IMR-90 (cell line): ENCODE measurements at regions not wholly inside any gene's neighbourhood (a gene's known extent, or its start where the extent isn't known, plus 50 kb on each side); places are given as distances from the start of the nearest gene placed in this dataset.

Experiments used
- ATAC-seq: fragments of 200-7000 bp; cut with Tn5 transposase; 2 replicates; pipeline ENCODE4 v1.9.1; 2020; ENCODE audit warnings: low read depth, mild to moderate bottlenecking, moderate library complexity
- BruUV-seq: library from RNA; stranded (reverse); fragments of 400-500 nt; replicated peaks from 2 replicates; lab custom pipeline; 2021; lab: Mats Ljungman, UMichigan
- CTCF ChIA-PET: fragments of 300-600 bp; formaldehyde crosslinking; extraction: SDS; loops from one replicate; lab custom pipeline; 2021; ENCODE audit warnings: antibody characterized with exemption; lab: Yijun Ruan, JAX
- POLR2A ChIA-PET: fragments of 300-600 bp; sonication (Branson Sonifier 250); formaldehyde crosslinking; loops from one replicate; lab custom pipeline; 2022; ENCODE audit warnings: antibody characterized with exemption; ENCODE audit not compliant: unreplicated experiment; lab: Charles Lee
- DNase-seq: peaks from one replicate; pipeline ENCODE4 v3.0.0; 2013
- H2AFZ ChIP-seq: replicated peaks from 2 replicates; pipeline ENCODE3; 2013; ENCODE audit warnings: low read length, mild to moderate bottlenecking; ENCODE audit not compliant: poor library complexity
- H2AK5ac ChIP-seq: 2 replicates; pipeline ENCODE4 v1.6.1; 2013; ENCODE audit warnings: low read depth, low read length, inconsistent platforms
- H2AK9ac ChIP-seq: replicated peaks from 2 replicates; pipeline ENCODE3; 2013; ENCODE audit warnings: mild to moderate bottlenecking, low read depth, low read length, moderate library complexity; ENCODE audit not compliant: poor library complexity
- H2BK120ac ChIP-seq: 2 replicates; pipeline ENCODE4 v1.6.1; 2013; ENCODE audit warnings: low read depth, low read length, inconsistent platforms
- H2BK15ac ChIP-seq: 3 replicates; pipeline ENCODE4 v1.6.1; 2013; ENCODE audit warnings: low read depth, low read length, inconsistent platforms
- H2BK20ac ChIP-seq: 2 replicates; pipeline ENCODE4 v1.6.1; 2013; ENCODE audit warnings: low read depth, mild to moderate bottlenecking, inconsistent platforms, low read length, moderate library complexity
- H2BK5ac ChIP-seq: 2 replicates; pipeline ENCODE4 v1.6.1; 2013; ENCODE audit warnings: mild to moderate bottlenecking, low read depth, low read length, inconsistent platforms; ENCODE audit not compliant: poor library complexity, severe bottlenecking
- H3K14ac ChIP-seq: replicated peaks from 2 replicates; pipeline ENCODE4 v1.6.1; 2013; ENCODE audit warnings: low read depth, low read length, inconsistent platforms
- H3K18ac ChIP-seq: 2 replicates; pipeline ENCODE4 v1.6.1; 2013; ENCODE audit warnings: low read depth, low read length, control low read depth
- H3K23ac ChIP-seq: 2 replicates; pipeline ENCODE4 v1.6.1; 2013; ENCODE audit warnings: low read depth, low read length, inconsistent platforms
- H3K27ac ChIP-seq: 2 replicates; pipeline ENCODE4 v1.5.1; 2013; ENCODE audit warnings: mild to moderate bottlenecking, control low read depth, low read length; ENCODE audit not compliant: insufficient read depth
- H3K27me3 ChIP-seq: 2 replicates; pipeline ENCODE4 v1.6.1; 2013; ENCODE audit warnings: low read length; ENCODE audit not compliant: control insufficient read depth, insufficient read depth
- H3K36me3 ChIP-seq: 2 replicates; pipeline ENCODE4 v1.6.1; 2013; ENCODE audit warnings: low read length, mixed read lengths; ENCODE audit not compliant: control insufficient read depth, insufficient read depth
- H3K4ac ChIP-seq: 2 replicates; pipeline ENCODE4 v1.6.1; 2013; ENCODE audit warnings: low read depth, low read length, inconsistent platforms
- H3K4me1 ChIP-seq: 2 replicates; pipeline ENCODE4 v1.6.1; 2013; ENCODE audit warnings: low read length, mixed read lengths; ENCODE audit not compliant: control insufficient read depth, insufficient read depth
- H3K4me2 ChIP-seq: 2 replicates; pipeline ENCODE4 v1.6.1; 2013; ENCODE audit warnings: low read depth, mild to moderate bottlenecking, control low read depth, low read length, moderate library complexity
- H3K4me3 ChIP-seq: 2 replicates; pipeline ENCODE4 v1.5.1; 2013; ENCODE audit warnings: low read depth, mild to moderate bottlenecking, control low read depth, low read length, moderate library complexity; ENCODE audit not compliant: insufficient read depth
- H3K56ac ChIP-seq: 2 replicates; pipeline ENCODE4 v1.6.1; 2013; ENCODE audit warnings: low read length, inconsistent platforms; ENCODE audit not compliant: insufficient read depth; ENCODE audit errors: extremely low read depth
- H3K79me1 ChIP-seq, 2 experiments: 2 replicates each; pipeline ENCODE4 v1.6.1; 2013; ENCODE audit warnings: low read length in 2 of 2, inconsistent platforms in 1 of 2, low read depth in 1 of 2
- H3K9ac ChIP-seq: 2 replicates; pipeline ENCODE4 v1.6.1; 2013; ENCODE audit warnings: low read depth, low read length, control low read depth
- H3K9me1 ChIP-seq: 2 replicates; pipeline ENCODE4 v1.6.1; 2013; ENCODE audit warnings: low read length, inconsistent platforms; ENCODE audit not compliant: insufficient read depth
- H3K9me3 ChIP-seq: 2 replicates; pipeline ENCODE4 v1.6.1; 2013; ENCODE audit warnings: low read length; ENCODE audit not compliant: control insufficient read depth, insufficient read depth
- H4K20me1 ChIP-seq: 2 replicates; pipeline ENCODE4 v1.6.1; 2013; ENCODE audit warnings: low read length, inconsistent platforms; ENCODE audit not compliant: insufficient read depth
- H4K5ac ChIP-seq: 2 replicates; pipeline ENCODE4 v1.6.1; 2013; ENCODE audit warnings: mild to moderate bottlenecking, low read depth, low read length, control low read depth
- H4K8ac ChIP-seq, 2 experiments: 2 replicates each; pipeline ENCODE4 v1.6.1; 2013; ENCODE audit warnings: low read depth in 2 of 2, low read length in 2 of 2, control low read depth in 1 of 2, inconsistent platforms in 1 of 2
- H4K91ac ChIP-seq: 2 replicates; pipeline ENCODE4 v1.6.1; 2013; ENCODE audit warnings: low read depth, low read length, inconsistent platforms; ENCODE audit not compliant: insufficient read depth
- CHD1 ChIP-seq: IDR thresholded peaks from 2 replicates; pipeline ENCODE4 v1.6.1; 2012; ENCODE audit warnings: low read depth, low read length, improper control_type of control experiment
- CTCF ChIP-seq: conservative IDR thresholded peaks from 2 replicates; pipeline ENCODE4 v1.5.1; 2012; ENCODE audit warnings: mild to moderate bottlenecking, low read depth, low read length, improper control_type of control experiment
- ELK1 ChIP-seq: fragments of 150-350 bp; IDR thresholded peaks from 2 replicates; pipeline ENCODE4 v1.6.1; 2016; ENCODE audit warnings: low read depth, mild to moderate bottlenecking, low read length, moderate library complexity, borderline replicate concordance
- FOS ChIP-seq: fragments of 150-350 bp; IDR thresholded peaks from 2 replicates; pipeline ENCODE4 v1.6.1; 2016; ENCODE audit warnings: low read depth, low read length
- MAFK ChIP-seq: IDR thresholded peaks from 2 replicates; pipeline ENCODE4 v1.6.1; 2012; ENCODE audit warnings: low read depth, low read length, improper control_type of control experiment
- MAZ ChIP-seq: IDR thresholded peaks from 2 replicates; pipeline ENCODE4 v1.6.1; 2012; ENCODE audit warnings: low read depth, mild to moderate bottlenecking, low read length, improper control_type of control experiment, moderate library complexity, borderline replicate concordance
- POLR2A ChIP-seq: IDR thresholded peaks from 2 replicates; pipeline ENCODE4 v1.6.1; 2012; ENCODE audit warnings: mild to moderate bottlenecking, low read depth, low read length
- RAD21 ChIP-seq: IDR thresholded peaks from 2 replicates; pipeline ENCODE4 v1.6.1; 2012; ENCODE audit warnings: low read length, improper control_type of control experiment
- RCOR1 ChIP-seq: IDR thresholded peaks from 2 replicates; pipeline ENCODE4 v1.6.1; 2012; ENCODE audit warnings: mild to moderate bottlenecking, low read length, improper control_type of control experiment; ENCODE audit not compliant: insufficient replicate concordance
- RFX5 ChIP-seq: IDR thresholded peaks from 2 replicates; pipeline ENCODE4 v1.8.0; 2012; ENCODE audit warnings: low read depth, mild to moderate bottlenecking, low read length, moderate library complexity
- SMC3 ChIP-seq: fragments of 150-350 bp; IDR thresholded peaks from 2 replicates; pipeline ENCODE4 v1.6.1; 2016; ENCODE audit warnings: low read depth, mild to moderate bottlenecking, antibody characterized with exemption, low read length, moderate library complexity
- USF2 ChIP-seq: fragments of 150-350 bp; IDR thresholded peaks from 2 replicates; pipeline ENCODE4 v1.6.1; 2017; ENCODE audit warnings: mild to moderate bottlenecking, antibody characterized with exemption, low read length, low read depth
- WGBS, 2 experiments: methylation state at CpG; one replicate each; pipeline versions ENCODE4 v1.1.5 to v1.1.7; 2013; ENCODE audit warnings: missing lambda C conversion rate in 2 of 2; ENCODE audit not compliant: insufficient read length in 1 of 2; ENCODE audit errors: extremely low coverage in 2 of 2; 5-methylcytosine and 5-hydroxymethylcytosine counted together
- dilution Hi-C: fragments of 300-500 bp; cut with HindIII; formaldehyde crosslinking; loops from one replicate; pipeline ENCODE4 v1.14.3; 2018; ENCODE audit warnings: low sequenced_read_pairs; ENCODE audit not compliant: unreplicated experiment
- in situ Hi-C: fragments of 300-500 bp; cut with MboI; formaldehyde crosslinking; loops from 3 replicates; pipeline ENCODE4 v1.14.3; 2019; ENCODE audit warnings: low sequenced_read_pairs, inconsistent platforms, mixed read lengths
- intact Hi-C: fragments of 100-400 bp; cut with micrococcal nuclease; formaldehyde crosslinking; loops from 2 replicates; pipeline ENCODE4 v1.10.0; 2022

- WGBS, 2 experiments = no CpG with 5 or more reads among the region's 3 CpGs
- Histone ChIP-seq H2BK20ac (no peak overlapping the region), H3K14ac (no peak overlapping the region), H4K8ac (no peak overlapping the region), H2AFZ (no peak overlapping the region), H4K20me1 (no peaks in the 10 kb centered on the region), H3K4me1 (no peaks in the 10 kb centered on the region; the same call in 1 of the 2 replicates), H3K36me3 (no peaks in the 10 kb centered on the region), H3K4me3 (no peak overlapping the region), H4K5ac (no peak overlapping the region; the same call in 1 of the 2 replicates), H3K18ac (peak overlapping the region; percentile 59; the same call in 1 of the 2 replicates), H2BK15ac (no peak overlapping the region), H3K4ac (no peak overlapping the region), H3K79me1 (no peaks in the 10 kb centered on the region), H2BK120ac (no peak overlapping the region), H3K4me2 (no peak overlapping the region), H3K9me3 (peaks cover 2% of the 10 kb centered on the region; the same call in 1 of the 2 replicates), H3K56ac (no peak overlapping the region), H3K27me3 (no peaks in the 10 kb centered on the region), H2AK9ac (no peak overlapping the region), H2BK5ac (no peak overlapping the region), H3K9ac (no peak overlapping the region), H3K9me1 (no peaks in the 10 kb centered on the region), H4K91ac (no peak overlapping the region), H2AK5ac (no peak overlapping the region), H3K23ac (no peak overlapping the region), H3K27ac (no peak overlapping the region)
- in situ Hi-C loops (no loop called here), intact Hi-C loops (no loop called here), dilution Hi-C loops (no loop called here)
- TF ChIP-seq CTCF (no peak), CHD1 (no peak), ELK1 (no peak), USF2 (no peak), RFX5 (no peak), SMC3 (no peak), FOS (no peak), MAFK (no peak), POLR2A (no peak), MAZ (no peak), RAD21 (no peak), RCOR1 (no peak)
- DNase-seq = no peak
- no peak for ATAC-seq
- CTCF ChIA-PET = no interaction called here
- BruUV-seq = no TSS peak
- POLR2A ChIA-PET = no interaction called here
Observed at GRCh38 chr1:55774446-55774845, 559.3 kb upstream of the USP24 start.
